H9 (cell line): ENCODE measurements at regions not wholly inside any gene's neighbourhood (a gene's known extent, or its start where the extent isn't known, plus 50 kb on each side); places are given as distances from the start of the nearest gene placed in this dataset.

Source experiments
- DNase-seq: peaks from one replicate; pipeline ENCODE4 v3.0.0-alpha.2; 2017
- H2AFZ ChIP-seq: one replicate; pipeline ENCODE4 v1.6.1; 2013; ENCODE audit warnings: mild to moderate bottlenecking, low read length, control low read depth, moderate library complexity
- H2AK5ac ChIP-seq: 2 replicates; pipeline ENCODE4 v1.6.1; 2013; ENCODE audit warnings: low read length, control low read depth, mixed read lengths; ENCODE audit not compliant: insufficient read length
- H2BK120ac ChIP-seq: one replicate; pipeline ENCODE4 v1.6.1; 2013; ENCODE audit warnings: low read depth, mild to moderate bottlenecking, low read length, control low read depth, inconsistent platforms; ENCODE audit not compliant: poor library complexity, severe bottlenecking
- H2BK12ac ChIP-seq: 2 replicates; pipeline ENCODE4 v1.6.1; 2013; ENCODE audit warnings: low read length, control low read depth, mixed read lengths, low read depth; ENCODE audit not compliant: insufficient read length
- H2BK15ac ChIP-seq: 2 replicates; pipeline ENCODE4 v1.6.1; 2013; ENCODE audit warnings: low read depth, low read length, control low read depth
- H2BK20ac ChIP-seq: one replicate; pipeline ENCODE4 v1.6.1; 2013; ENCODE audit warnings: low read depth, mild to moderate bottlenecking, low read length, control low read depth, inconsistent platforms; ENCODE audit not compliant: poor library complexity, severe bottlenecking
- H2BK5ac ChIP-seq: 2 replicates; pipeline ENCODE4 v1.6.1; 2013; ENCODE audit warnings: low read length, control low read depth, mixed read lengths; ENCODE audit not compliant: insufficient read length
- H3K14ac ChIP-seq: 2 replicates; pipeline ENCODE4 v1.6.1; 2013; ENCODE audit warnings: low read length, control low read depth; ENCODE audit not compliant: insufficient read depth
- H3K18ac ChIP-seq: 2 replicates; pipeline ENCODE4 v1.6.1; 2013; ENCODE audit warnings: low read depth, mild to moderate bottlenecking, mixed read lengths, low read length, control low read depth; ENCODE audit not compliant: insufficient read length
- H3K23ac ChIP-seq: 2 replicates; pipeline ENCODE4 v1.6.1; 2013; ENCODE audit warnings: low read length, control low read depth, mixed read lengths, low read depth; ENCODE audit not compliant: insufficient read length
- H3K23me2 ChIP-seq: 2 replicates; pipeline ENCODE4 v1.6.1; 2013; ENCODE audit warnings: low read depth, mild to moderate bottlenecking, mixed read lengths, low read length, control low read depth; ENCODE audit not compliant: insufficient read length, poor library complexity, severe bottlenecking
- H3K27ac ChIP-seq: 2 replicates; pipeline ENCODE4 v1.5.1; 2013; ENCODE audit warnings: low read length, control low read depth, mixed read lengths, low read depth; ENCODE audit not compliant: insufficient read length
- H3K27me3 ChIP-seq: 2 replicates; pipeline ENCODE4 v1.6.1; 2013; ENCODE audit warnings: low read length, control low read depth, inconsistent platforms; ENCODE audit not compliant: insufficient read depth
- H3K4ac ChIP-seq: 2 replicates; pipeline ENCODE4 v1.6.1; 2013; ENCODE audit warnings: low read depth, mild to moderate bottlenecking, control low read depth, inconsistent platforms, low read length, moderate library complexity
- H3K4me1 ChIP-seq: 2 replicates; pipeline ENCODE4 v1.6.1; 2013; ENCODE audit warnings: low read length, control low read depth, inconsistent platforms; ENCODE audit not compliant: insufficient read depth
- H3K4me2 ChIP-seq: 2 replicates; pipeline ENCODE4 v1.6.1; 2013; ENCODE audit warnings: low read length, control low read depth, mixed read lengths; ENCODE audit not compliant: insufficient read length, insufficient read depth
- H3K56ac ChIP-seq: 2 replicates; pipeline ENCODE4 v1.6.1; 2013; ENCODE audit warnings: low read depth, mild to moderate bottlenecking, mixed read lengths, low read length, control low read depth; ENCODE audit not compliant: insufficient read length
- H3K79me1 ChIP-seq: 2 replicates; pipeline ENCODE4 v1.6.1; 2013; ENCODE audit warnings: low read depth, mild to moderate bottlenecking, moderate library complexity, low read length, control low read depth, inconsistent platforms; ENCODE audit not compliant: insufficient read depth, poor library complexity, severe bottlenecking
- H3K79me2 ChIP-seq: 2 replicates; pipeline ENCODE4 v1.6.1; 2013; ENCODE audit warnings: low read length, control low read depth, inconsistent platforms; ENCODE audit not compliant: insufficient read depth
- H3K9ac ChIP-seq: 2 replicates; pipeline ENCODE4 v1.6.1; 2013; ENCODE audit warnings: low read length, control low read depth, mixed read lengths; ENCODE audit not compliant: insufficient read length; ENCODE audit errors: extremely low read depth
- H3K9me3 ChIP-seq: one replicate; pipeline ENCODE4 v1.6.1; 2013; ENCODE audit warnings: low read depth, low read length, inconsistent platforms; ENCODE audit not compliant: control insufficient read depth
- H3T11ph ChIP-seq: one replicate; pipeline ENCODE4 v1.6.1; 2013; ENCODE audit warnings: mild to moderate bottlenecking, low read length, control low read depth, inconsistent platforms
- H4K20me1 ChIP-seq: one replicate; pipeline ENCODE4 v1.6.1; 2013; ENCODE audit not compliant: control insufficient read depth, insufficient read length, insufficient read depth
- H4K5ac ChIP-seq: 2 replicates; pipeline ENCODE4 v1.6.1; 2013; ENCODE audit warnings: low read depth, mild to moderate bottlenecking, mixed read lengths, low read length, control low read depth; ENCODE audit not compliant: insufficient read length
- H4K8ac ChIP-seq: replicated peaks from 2 replicates; pipeline ENCODE4 v1.6.1; 2013; ENCODE audit warnings: low read length, control low read depth, mixed read lengths, low read depth; ENCODE audit not compliant: insufficient read length
- H4K91ac ChIP-seq: 2 replicates; pipeline ENCODE4 v1.6.1; 2013; ENCODE audit warnings: low read depth, mild to moderate bottlenecking, moderate library complexity, mixed read lengths, low read length, control low read depth; ENCODE audit not compliant: insufficient read length
- H3K27ac Mint-ChIP-seq, 3 experiments: 2 replicates in 2 of 3; 3 replicates in 1 of 3; pipeline ENCODE4 v1.8.0; 2020 to 2021; ENCODE audit warnings: mixed read lengths in 3 of 3, mild to moderate bottlenecking in 1 of 3, moderate library complexity in 1 of 3
- H3K27me3 Mint-ChIP-seq: 2 replicates; pipeline ENCODE4 v1.8.0; 2021; ENCODE audit warnings: low read depth, mild to moderate bottlenecking, moderate library complexity, mixed read lengths
- H3K36me3 Mint-ChIP-seq, 3 experiments: 2 replicates in 2 of 3; 3 replicates in 1 of 3; pipeline ENCODE4 v1.8.0; 2020 to 2021; ENCODE audit warnings: low read depth in 3 of 3, mixed read lengths in 3 of 3; ENCODE audit not compliant: insufficient read depth in 1 of 3
- H3K4me1 Mint-ChIP-seq, 2 experiments: 2 replicates each; pipeline ENCODE4 v1.8.0; 2020; ENCODE audit warnings: mixed read lengths in 2 of 2
- H3K4me3 Mint-ChIP-seq, 2 experiments: 2 replicates in 1 of 2; 3 replicates in 1 of 2; pipeline ENCODE4 v1.8.0; 2020 to 2021; ENCODE audit warnings: mild to moderate bottlenecking in 2 of 2, mixed read lengths in 2 of 2, moderate library complexity in 1 of 2
- H3K9me3 Mint-ChIP-seq, 2 experiments: 2 replicates in 1 of 2; 3 replicates in 1 of 2; pipeline ENCODE4 v1.8.0; 2020; ENCODE audit warnings: mild to moderate bottlenecking in 2 of 2, mixed read lengths in 2 of 2, moderate library complexity in 1 of 2
- WGBS: extraction: QIAGEN DNeasy Blood & Tissue Kit; methylation state at CpG from one replicate; pipeline ENCODE4 v1.1.7; 2013; ENCODE audit warnings: missing lambda C conversion rate, low lambda C conversion rate, mixed read lengths; ENCODE audit not compliant: insufficient read length; ENCODE audit errors: extremely low coverage; 5-methylcytosine and 5-hydroxymethylcytosine counted together
- TF ChIP-seq, protein P1 (sequence below): fragments of 200-600 bp; sonication (generic); conservative IDR thresholded peaks from 3 replicates; pipeline ENCODE4 v1.8.0; 2021; ENCODE audit warnings: antibody characterized with exemption, mild to moderate bottlenecking

DNA sequence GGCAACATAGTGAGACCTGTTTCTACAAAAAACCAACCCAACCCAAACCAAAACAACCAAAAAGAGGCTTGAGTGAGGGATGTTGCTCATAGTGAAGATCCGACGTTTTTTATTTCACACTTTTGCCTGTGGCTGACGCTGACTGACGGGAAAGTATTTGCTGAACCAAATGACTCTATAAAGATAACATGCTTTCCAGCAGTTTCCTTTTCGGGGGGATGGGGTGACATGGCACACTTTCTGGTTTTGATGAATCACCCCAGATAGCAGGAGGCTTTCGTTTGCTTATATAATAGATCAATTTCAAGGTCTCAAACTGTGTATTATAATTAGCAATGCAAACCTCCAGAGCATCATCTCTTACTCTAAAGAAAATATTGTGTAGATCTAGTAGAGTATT is 150.8 kb downstream of the AQP4 start:
- no peak overlapping the region for H3K9ac ChIP-seq
- no peak overlapping the region for H3K4me3 Mint-ChIP-seq
- H3K27me3 Mint-ChIP-seq: peaks cover 1% of the 10 kb centered on the region; the same call in 1 of the 2 replicates
- H2BK5ac ChIP-seq: no peak overlapping the region
- no peak overlapping the region for H3K27ac Mint-ChIP-seq
- H4K8ac ChIP-seq: no peak overlapping the region
- no peak overlapping the region for H3K23ac ChIP-seq
- H3K4me2 ChIP-seq: no peak overlapping the region
- H2AFZ ChIP-seq: no peak overlapping the region
- no peaks in the 10 kb centered on the region for H4K20me1 ChIP-seq
- no peak overlapping the region for H3K18ac ChIP-seq
- H2BK20ac ChIP-seq: no peak overlapping the region
- no peak overlapping the region for H4K91ac ChIP-seq
- no peaks in the 10 kb centered on the region for H3K9me3 Mint-ChIP-seq
- H3K27ac ChIP-seq: no peak overlapping the region
- no peak overlapping the region for H2BK15ac ChIP-seq
- no peak overlapping the region for H3K56ac ChIP-seq
- H3K4me1 Mint-ChIP-seq: peaks cover 20 to 28% of the 10 kb centered on the region in 2 experiments
- no peak overlapping the region for H2BK120ac ChIP-seq
- H3K79me1 ChIP-seq: no peaks in the 10 kb centered on the region
- H3K9me3 ChIP-seq: no peaks in the 10 kb centered on the region
- TF ChIP-seq, protein P1, sequence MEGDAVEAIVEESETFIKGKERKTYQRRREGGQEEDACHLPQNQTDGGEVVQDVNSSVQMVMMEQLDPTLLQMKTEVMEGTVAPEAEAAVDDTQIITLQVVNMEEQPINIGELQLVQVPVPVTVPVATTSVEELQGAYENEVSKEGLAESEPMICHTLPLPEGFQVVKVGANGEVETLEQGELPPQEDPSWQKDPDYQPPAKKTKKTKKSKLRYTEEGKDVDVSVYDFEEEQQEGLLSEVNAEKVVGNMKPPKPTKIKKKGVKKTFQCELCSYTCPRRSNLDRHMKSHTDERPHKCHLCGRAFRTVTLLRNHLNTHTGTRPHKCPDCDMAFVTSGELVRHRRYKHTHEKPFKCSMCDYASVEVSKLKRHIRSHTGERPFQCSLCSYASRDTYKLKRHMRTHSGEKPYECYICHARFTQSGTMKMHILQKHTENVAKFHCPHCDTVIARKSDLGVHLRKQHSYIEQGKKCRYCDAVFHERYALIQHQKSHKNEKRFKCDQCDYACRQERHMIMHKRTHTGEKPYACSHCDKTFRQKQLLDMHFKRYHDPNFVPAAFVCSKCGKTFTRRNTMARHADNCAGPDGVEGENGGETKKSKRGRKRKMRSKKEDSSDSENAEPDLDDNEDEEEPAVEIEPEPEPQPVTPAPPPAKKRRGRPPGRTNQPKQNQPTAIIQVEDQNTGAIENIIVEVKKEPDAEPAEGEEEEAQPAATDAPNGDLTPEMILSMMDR: no peak
- no peak overlapping the region for H3T11ph ChIP-seq
- H3K36me3 Mint-ChIP-seq: no peaks in the 10 kb centered on the region
- H2AK5ac ChIP-seq: no peak overlapping the region
- H3K4me1 ChIP-seq: peaks cover 8% of the 10 kb centered on the region; the same call in 1 of the 2 replicates
- H3K79me2 ChIP-seq: no peaks in the 10 kb centered on the region
- no peaks in the 10 kb centered on the region for H3K23me2 ChIP-seq
- H3K27me3 ChIP-seq: no peaks in the 10 kb centered on the region
- DNase-seq: no peak
- WGBS: no CpG with 5 or more reads among the region's 6 CpGs
- H4K5ac ChIP-seq: no peak overlapping the region
- H2BK12ac ChIP-seq: no peak overlapping the region
- H3K4ac ChIP-seq: no peak overlapping the region
- H3K14ac ChIP-seq: no peak overlapping the region
